GM12874 (cell line): ENCODE measurements at regions not wholly inside any gene's neighbourhood (a gene's known extent, or its start where the extent isn't known, plus 50 kb on each side); places are given as distances from the start of the nearest gene placed in this dataset.

ENCODE experiments used
- CTCF ChIP-seq: IDR thresholded peaks from 2 replicates; pipeline ENCODE4 v1.5.1; 2011; ENCODE audit warnings: low read depth, mild to moderate bottlenecking, control low read depth, low read length, moderate library complexity; ENCODE audit not compliant: insufficient read depth

- no peak for TF ChIP-seq CTCF
Observed at GRCh38 chr11:70548976-70549375, 150.6 kb downstream of the CTTN start.

GRCh38 chr11:70549386-70549785 is 151.1 kb downstream of the CTTN start:
- no peak for TF ChIP-seq CTCF

- no peak for TF ChIP-seq CTCF
Observed at GRCh38 chr11:70549796-70550195, 151.5 kb downstream of the CTTN start.

GRCh38 chr11:70550456-70551195 is 152.3 kb downstream of the CTTN start:
- no peak for TF ChIP-seq CTCF

- TF ChIP-seq CTCF, result no peak
Observed at GRCh38 chr11:70551351-70552166, 153.2 kb downstream of the CTTN start.

GRCh38 chr11:70552167-70553150 is 154.1 kb downstream of the CTTN start:
- no peak for TF ChIP-seq CTCF

GRCh38 chr11:70555078-70555477 is 156.7 kb downstream of the CTTN start:
- no peak for TF ChIP-seq CTCF
